Endodermal cell (in vitro differentiated cells): ENCODE measurements at regions not wholly inside any gene's neighbourhood (a gene's known extent, or its start where the extent isn't known, plus 50 kb on each side); places are given as distances from the start of the nearest gene placed in this dataset.

Experiments used
- DNase-seq: peaks from one replicate; pipeline ENCODE4 v3.0.0-alpha.2; 2017
- H3K27ac ChIP-seq: 2 replicates; pipeline ENCODE4 v1.5.1; 2013; ENCODE audit warnings: mild to moderate bottlenecking, low read depth, low read length, moderate library complexity
- H3K27me3 ChIP-seq: 2 replicates; pipeline ENCODE4 v1.6.1; 2013; ENCODE audit warnings: mild to moderate bottlenecking, low read length, moderate library complexity; ENCODE audit not compliant: insufficient read depth, control insufficient read depth, poor library complexity, severe bottlenecking
- H3K36me3 ChIP-seq: 2 replicates; pipeline ENCODE4 v1.7.0; 2013; ENCODE audit warnings: mild to moderate bottlenecking, low read length, moderate library complexity; ENCODE audit not compliant: control insufficient read depth, insufficient read depth
- H3K4me1 ChIP-seq: one replicate; pipeline ENCODE4 v1.7.0; 2013; ENCODE audit warnings: low read length; ENCODE audit not compliant: control insufficient read depth, insufficient read depth
- H3K4me3 ChIP-seq: 2 replicates; pipeline ENCODE4 v1.5.1; 2013; ENCODE audit warnings: mild to moderate bottlenecking, low read length, moderate library complexity
- H3K9ac ChIP-seq: 2 replicates; pipeline ENCODE4 v1.6.1; 2013; ENCODE audit warnings: mild to moderate bottlenecking, low read length, moderate library complexity; ENCODE audit not compliant: poor library complexity, severe bottlenecking; ENCODE audit errors: extremely low read depth
- H3K9me3 ChIP-seq: 2 replicates; pipeline ENCODE4 v1.6.1; 2013; ENCODE audit warnings: mild to moderate bottlenecking, low read length, moderate library complexity; ENCODE audit not compliant: control insufficient read depth
- H3K27ac Mint-ChIP-seq: 2 replicates; pipeline ENCODE4 v1.8.0; 2020; ENCODE audit warnings: mixed read lengths
- H3K27me3 Mint-ChIP-seq: 2 replicates; pipeline ENCODE4 v1.8.0; 2021; ENCODE audit warnings: mild to moderate bottlenecking, mixed read lengths; ENCODE audit not compliant: insufficient read depth
- H3K36me3 Mint-ChIP-seq: 2 replicates; pipeline ENCODE4 v1.8.0; 2020; ENCODE audit warnings: low read depth, mixed read lengths
- H3K4me1 Mint-ChIP-seq: 2 replicates; pipeline ENCODE4 v1.8.0; 2020; ENCODE audit warnings: mixed read lengths
- H3K4me3 Mint-ChIP-seq: 2 replicates; pipeline ENCODE4 v1.8.0; 2020; ENCODE audit warnings: mild to moderate bottlenecking, moderate library complexity, mixed read lengths
- H3K9me3 Mint-ChIP-seq: 2 replicates; pipeline ENCODE4 v1.8.0; 2020; ENCODE audit warnings: mild to moderate bottlenecking, mixed read lengths
- WGBS, 2 experiments: methylation state at CpG; one replicate each; pipeline versions ENCODE4 v1.1.5 to v1.1.7; 2013; ENCODE audit warnings: missing lambda C conversion rate in 2 of 2, mixed read lengths in 1 of 2; ENCODE audit not compliant: insufficient coverage in 1 of 2, insufficient read length in 1 of 2; 5-methylcytosine and 5-hydroxymethylcytosine counted together
- TF ChIP-seq, protein P1 (sequence below): fragments of 200-600 bp; sonication (generic); conservative IDR thresholded peaks from 2 replicates; pipeline ENCODE4 v1.5.0; 2021; ENCODE audit warnings: antibody characterized with exemption, mild to moderate bottlenecking

DNA sequence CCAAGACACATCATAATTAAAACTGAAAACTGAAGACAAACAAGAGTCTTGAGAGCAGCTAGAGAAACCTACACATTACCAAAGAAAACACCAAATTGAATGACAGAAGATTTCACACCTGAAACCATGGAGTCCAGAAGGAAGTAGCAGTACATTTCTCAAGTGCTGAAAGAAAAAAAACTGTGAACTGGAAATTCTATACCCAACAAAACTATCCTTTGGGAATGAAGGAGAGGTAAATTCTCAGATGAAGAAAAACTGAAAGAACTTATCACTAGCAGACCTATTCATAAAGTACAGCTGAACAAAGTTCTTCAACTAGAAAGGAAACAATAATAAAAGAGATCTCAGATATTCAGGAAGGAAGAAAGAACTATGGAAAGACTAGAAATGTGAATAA, 198.7 kb upstream of the ZNF507 start:
- Histone ChIP-seq H3K4me1 (no peaks in the 10 kb centered on the region), H3K9me3 (no peaks in the 10 kb centered on the region), H3K27me3 (no peaks in the 10 kb centered on the region), H3K36me3 (no peaks in the 10 kb centered on the region), H3K27ac (no peak overlapping the region), H3K9ac (no peak overlapping the region), H3K4me3 (no peak overlapping the region)
- DNase-seq, result no peak
- peaks cover 3% of the 10 kb centered on the region for H3K27me3 Mint-ChIP-seq
- no peak overlapping the region for H3K4me3 Mint-ChIP-seq
- H3K9me3 Mint-ChIP-seq, result peaks cover 22% of the 10 kb centered on the region
- H3K27ac Mint-ChIP-seq, result no peak overlapping the region
- no peaks in the 10 kb centered on the region for H3K36me3 Mint-ChIP-seq
- no peaks in the 10 kb centered on the region for H3K4me1 Mint-ChIP-seq
- TF ChIP-seq, protein P1, sequence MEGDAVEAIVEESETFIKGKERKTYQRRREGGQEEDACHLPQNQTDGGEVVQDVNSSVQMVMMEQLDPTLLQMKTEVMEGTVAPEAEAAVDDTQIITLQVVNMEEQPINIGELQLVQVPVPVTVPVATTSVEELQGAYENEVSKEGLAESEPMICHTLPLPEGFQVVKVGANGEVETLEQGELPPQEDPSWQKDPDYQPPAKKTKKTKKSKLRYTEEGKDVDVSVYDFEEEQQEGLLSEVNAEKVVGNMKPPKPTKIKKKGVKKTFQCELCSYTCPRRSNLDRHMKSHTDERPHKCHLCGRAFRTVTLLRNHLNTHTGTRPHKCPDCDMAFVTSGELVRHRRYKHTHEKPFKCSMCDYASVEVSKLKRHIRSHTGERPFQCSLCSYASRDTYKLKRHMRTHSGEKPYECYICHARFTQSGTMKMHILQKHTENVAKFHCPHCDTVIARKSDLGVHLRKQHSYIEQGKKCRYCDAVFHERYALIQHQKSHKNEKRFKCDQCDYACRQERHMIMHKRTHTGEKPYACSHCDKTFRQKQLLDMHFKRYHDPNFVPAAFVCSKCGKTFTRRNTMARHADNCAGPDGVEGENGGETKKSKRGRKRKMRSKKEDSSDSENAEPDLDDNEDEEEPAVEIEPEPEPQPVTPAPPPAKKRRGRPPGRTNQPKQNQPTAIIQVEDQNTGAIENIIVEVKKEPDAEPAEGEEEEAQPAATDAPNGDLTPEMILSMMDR, result no peak

DNA sequence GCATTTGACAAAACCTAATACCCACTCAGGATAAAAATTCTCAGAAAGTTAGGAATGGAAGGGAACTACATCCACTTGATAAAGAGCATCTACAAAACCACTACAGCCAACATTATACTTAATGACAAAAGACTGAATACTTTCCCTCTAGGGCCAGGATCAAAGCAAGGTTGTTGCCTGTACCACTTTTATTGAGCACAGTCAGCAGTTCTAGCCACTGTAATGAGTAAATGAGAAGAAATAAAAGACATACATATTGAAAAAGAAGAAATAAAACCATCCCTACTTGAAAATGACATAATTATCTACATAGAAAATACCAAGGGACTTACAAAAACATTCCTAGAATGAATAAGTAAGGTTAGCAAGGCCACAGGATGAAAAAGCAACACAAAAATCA, 194.8 kb upstream of the ZNF507 start:
- Mint-ChIP-seq H3K27ac (no peak overlapping the region), H3K4me1 (no peaks in the 10 kb centered on the region), H3K27me3 (peaks cover under 1% of the 10 kb centered on the region), H3K36me3 (no peaks in the 10 kb centered on the region), H3K4me3 (no peak overlapping the region), H3K9me3 (peaks cover 19% of the 10 kb centered on the region)
- no peak overlapping the region for H3K27ac ChIP-seq
- no peak for DNase-seq
- no peak overlapping the region for H3K4me3 ChIP-seq
- no peaks in the 10 kb centered on the region for H3K36me3 ChIP-seq
- no peaks in the 10 kb centered on the region for H3K9me3 ChIP-seq
- H3K9ac ChIP-seq, result no peak overlapping the region
- TF ChIP-seq, protein P1, result no peak
- H3K4me1 ChIP-seq, result no peaks in the 10 kb centered on the region
- no peaks in the 10 kb centered on the region for H3K27me3 ChIP-seq

DNA sequence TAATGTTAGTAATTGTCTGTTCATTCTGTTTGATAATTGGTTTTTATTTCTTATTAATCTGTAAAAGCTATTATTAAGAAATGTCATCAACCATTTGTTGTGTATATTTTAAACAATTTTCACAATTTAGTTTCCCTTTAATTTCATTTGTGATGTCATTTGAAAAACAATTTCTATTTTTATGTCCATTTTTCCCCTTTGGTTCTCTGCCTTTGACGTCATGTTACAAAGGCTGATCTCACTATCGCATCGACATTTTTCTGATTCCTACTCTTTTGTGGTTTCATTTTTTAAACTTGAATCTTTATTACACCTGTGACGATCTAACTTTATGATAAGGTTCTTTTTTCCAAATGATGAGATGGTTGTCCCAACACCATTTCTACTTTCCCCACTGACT, 191.0 kb upstream of the ZNF507 start:
- 94 to 95% methylated on average over 3 to 4 of the region's 4 CpGs for WGBS, 2 experiments
- TF ChIP-seq, protein P1, result no peak
- Mint-ChIP-seq H3K36me3 (no peaks in the 10 kb centered on the region), H3K9me3 (no peaks in the 10 kb centered on the region), H3K4me1 (no peaks in the 10 kb centered on the region), H3K4me3 (no peak overlapping the region), H3K27ac (no peak overlapping the region), H3K27me3 (no peaks in the 10 kb centered on the region)
- no peak overlapping the region for H3K27ac ChIP-seq
- H3K4me3 ChIP-seq, result no peak overlapping the region
- H3K4me1 ChIP-seq, result no peaks in the 10 kb centered on the region
- H3K36me3 ChIP-seq, result no peaks in the 10 kb centered on the region
- DNase-seq, result no peak
- no peak overlapping the region for H3K9ac ChIP-seq
- no peaks in the 10 kb centered on the region for H3K27me3 ChIP-seq
- no peaks in the 10 kb centered on the region for H3K9me3 ChIP-seq
